ENCODE measurements at regions not wholly inside any gene's neighbourhood (a gene's known extent, or its start where the extent isn't known, plus 50 kb on each side); places are given as distances from the start of the nearest gene placed in this dataset.

- peak overlapping the region; percentile 97 for H3K27ac ChIP-seq
- WGBS, 3 donors, result 39 to 56% (median 47%) methylated on average over 4 of the region's 4 CpGs
These were observed 180.2 kb upstream of the TSC22D1 start for GRCh38 chr13:44756276-44756810.

GRCh38 chr13:44755872-44756271 is 179.7 kb upstream of the TSC22D1 start:
- DNase-seq (no peak), ATAC-seq (no peak)
- H3K9me3 ChIP-seq, result no peaks in the 10 kb centered on the region
- intact Hi-C loops (cut with DNase I), result loop anchor here in 1 of 2 donors (10.0 kb wide), 1 partner anchor 209 kb away; no protein-coding TSS in a partner anchor
- H3K27me3 ChIP-seq (ENCODE audit: insufficient read depth in 3 of 3, low read length in 2 of 3), result no peaks in the 10 kb centered on the region
- H3K4me1 ChIP-seq, result peaks cover 19% of the 10 kb centered on the region
- peak overlapping the region; percentile 97 for H3K27ac ChIP-seq
- 91 to 97% (median 93%) methylated on average over 6 of the region's 6 CpGs for WGBS, 3 donors
- no peak overlapping the region for H3K4me3 ChIP-seq
- H3K36me3 ChIP-seq (ENCODE audit: insufficient read depth in 1 of 2, low read depth in 1 of 2), result no peaks in the 10 kb centered on the region
- no peak for TF ChIP-seq CTCF (IDR thresholded peaks at IDR 0.05)

More at GRCh38 chr13:44756276-44756810, 180.2 kb upstream of the TSC22D1 start:
- no peak for TF ChIP-seq CTCF (IDR thresholded peaks at IDR 0.05)
- H3K27me3 ChIP-seq (ENCODE audit: insufficient read depth in 3 of 3, low read length in 2 of 3), result no peaks in the 10 kb centered on the region
- ATAC-seq (no peak), DNase-seq (no peak)
- H3K4me3 ChIP-seq, result no peak overlapping the region
- peaks cover 19% of the 10 kb centered on the region for H3K4me1 ChIP-seq
- H3K36me3 ChIP-seq (ENCODE audit: insufficient read depth in 1 of 2, low read depth in 1 of 2), result no peaks in the 10 kb centered on the region
- H3K9me3 ChIP-seq, result no peaks in the 10 kb centered on the region
- intact Hi-C loops (cut with DNase I), result loop anchor here in 1 of 2 donors (10.0 kb wide), 1 partner anchor 208 kb away; no protein-coding TSS in a partner anchor

GRCh38 chr13:44752164-44752563 is 176.0 kb upstream of the TSC22D1 start:
- intact Hi-C loops (cut with DNase I), result loop anchor here in 1 of 2 donors (5.0 to 10.0 kb wide), 2 partner anchors 175 to 213 kb away; partner anchors contain the start of gene TSC22D1
- Histone ChIP-seq H3K27ac (peak overlapping the region; percentile 66), H3K27me3 (ENCODE audit: insufficient read depth in 3 of 3, low read length in 2 of 3) (no peaks in the 10 kb centered on the region), H3K4me1 (peaks cover 24% of the 10 kb centered on the region), H3K9me3 (no peaks in the 10 kb centered on the region), H3K4me3 (no peak overlapping the region), H3K36me3 (ENCODE audit: insufficient read depth in 1 of 2, low read depth in 1 of 2) (no peaks in the 10 kb centered on the region)
- TF ChIP-seq CTCF (IDR thresholded peaks at IDR 0.05), result no peak
- peak; percentile 90 to 95 (median 92) for ATAC-seq
- no peak for DNase-seq
- 32 to 46% (median 42%) methylated on average over 6 of the region's 6 CpGs for WGBS, 3 donors

- Histone ChIP-seq H3K27me3 (ENCODE audit: insufficient read depth in 3 of 3, low read length in 2 of 3) (no peaks in the 10 kb centered on the region), H3K27ac (no peak overlapping the region), H3K9me3 (no peaks in the 10 kb centered on the region), H3K4me3 (no peak overlapping the region), H3K4me1 (peaks cover 12% of the 10 kb centered on the region), H3K36me3 (ENCODE audit: insufficient read depth in 1 of 2, low read depth in 1 of 2) (no peaks in the 10 kb centered on the region)
- intact Hi-C loops (cut with DNase I), result loop anchor here in 1 of 2 donors (5.0 to 10.0 kb wide), 2 partner anchors 173 to 214 kb away; partner anchors contain the start of gene TSC22D1
- ATAC-seq, result no peak
- WGBS, 3 donors, result 23 to 44% (median 38%) methylated on average over 1 of the region's 1 CpG
- TF ChIP-seq CTCF (IDR thresholded peaks at IDR 0.05), result no peak
- DNase-seq, result no peak
These were observed 174.5 kb upstream of the TSC22D1 start for GRCh38 chr13:44750630-44751029.
